ENCODE measurements at regions not wholly inside any gene's neighbourhood (a gene's known extent, or its start where the extent isn't known, plus 50 kb on each side); places are given as distances from the start of the nearest gene placed in this dataset.

DNA sequence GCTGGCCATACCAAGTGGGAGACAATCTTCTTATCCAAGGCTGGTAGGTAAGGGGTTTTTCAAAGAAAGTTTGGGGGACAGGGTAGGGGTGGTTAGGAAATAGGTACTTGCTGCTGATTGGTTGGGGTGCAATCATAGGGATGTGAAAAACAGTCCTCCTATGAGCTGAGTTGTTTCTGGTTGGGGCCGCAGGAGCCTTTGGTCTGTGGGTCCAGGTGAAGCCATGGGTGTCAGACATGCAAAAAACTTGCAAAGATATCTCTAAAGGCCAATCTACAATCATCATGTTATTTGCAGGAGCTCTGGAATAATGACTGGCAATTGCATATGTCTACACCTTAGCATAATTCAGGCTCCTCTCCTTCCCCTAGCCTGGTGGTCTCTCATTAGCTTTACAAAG lies 982.3 kb downstream of the DIPK2A start:
- TF ChIP-seq, protein P1, sequence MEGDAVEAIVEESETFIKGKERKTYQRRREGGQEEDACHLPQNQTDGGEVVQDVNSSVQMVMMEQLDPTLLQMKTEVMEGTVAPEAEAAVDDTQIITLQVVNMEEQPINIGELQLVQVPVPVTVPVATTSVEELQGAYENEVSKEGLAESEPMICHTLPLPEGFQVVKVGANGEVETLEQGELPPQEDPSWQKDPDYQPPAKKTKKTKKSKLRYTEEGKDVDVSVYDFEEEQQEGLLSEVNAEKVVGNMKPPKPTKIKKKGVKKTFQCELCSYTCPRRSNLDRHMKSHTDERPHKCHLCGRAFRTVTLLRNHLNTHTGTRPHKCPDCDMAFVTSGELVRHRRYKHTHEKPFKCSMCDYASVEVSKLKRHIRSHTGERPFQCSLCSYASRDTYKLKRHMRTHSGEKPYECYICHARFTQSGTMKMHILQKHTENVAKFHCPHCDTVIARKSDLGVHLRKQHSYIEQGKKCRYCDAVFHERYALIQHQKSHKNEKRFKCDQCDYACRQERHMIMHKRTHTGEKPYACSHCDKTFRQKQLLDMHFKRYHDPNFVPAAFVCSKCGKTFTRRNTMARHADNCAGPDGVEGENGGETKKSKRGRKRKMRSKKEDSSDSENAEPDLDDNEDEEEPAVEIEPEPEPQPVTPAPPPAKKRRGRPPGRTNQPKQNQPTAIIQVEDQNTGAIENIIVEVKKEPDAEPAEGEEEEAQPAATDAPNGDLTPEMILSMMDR (IDR thresholded peaks at IDR 0.05) = no peak
- TF ChIP-seq POLR2A (IDR thresholded peaks at IDR 0.05) = no peak
- TF ChIP-seq POLR2AphosphoS5 (IDR thresholded peaks at IDR 0.05) = no peak
